Adrenal gland (tissue), 9 donors: ENCODE measurements at regions not wholly inside any gene's neighbourhood (a gene's known extent, or its start where the extent isn't known, plus 50 kb on each side); places are given as distances from the start of the nearest gene placed in this dataset.

Experiments
- DNase-seq, 7 donors: peaks; one replicate each; pipeline ENCODE4 v3.0.0-alpha.2; 2019 to 2020
- H3K27ac ChIP-seq, 5 donors: fragments of 200-600 bp; sonication (generic) in 4 of 5; 1 replicate in 3 of 5; 2 replicates in 2 of 5; pipeline versions ENCODE4 v1.5.1 to v1.8.0; 2016 to 2020; ENCODE audit warnings: mild to moderate bottlenecking in 1 of 5
- H3K27me3 ChIP-seq: fragments of 200-600 bp; 2 replicates; pipeline ENCODE4 v1.8.0; 2021
- H3K36me3 ChIP-seq, 2 donors: fragments of 200-600 bp; replicated peaks in 1 of 2; 1 replicate in 1 of 2; 2 replicates in 1 of 2; pipeline versions ENCODE4 v1.5.1 to v1.8.0; 2018 to 2022
- H3K4me1 ChIP-seq, 2 donors: fragments of 200-600 bp; replicated peaks in 1 of 2; 1 replicate in 1 of 2; 2 replicates in 1 of 2; pipeline versions ENCODE4 v1.5.1 to v1.8.0; 2018 to 2021
- H3K4me3 ChIP-seq, 4 donors: fragments of 200-600 bp; sonication (generic) in 3 of 4; one replicate each; pipeline ENCODE4 v1.5.1; 2016 to 2018
- H3K9me3 ChIP-seq, 3 donors: fragments of 200-600 bp; sonication (generic) in 1 of 3; replicated peaks in 1 of 3; 1 replicate in 2 of 3; 2 replicates in 1 of 3; pipeline versions ENCODE4 v1.5.1 to v1.8.0; 2016 to 2021
- CTCF ChIP-seq, 6 experiments: fragments of 450-650 bp in 4 of 6; fragments of 200-600 bp in 2 of 6; sonication (generic) in 1 of 6; IDR thresholded peaks; 1 replicate in 5 of 6; 2 replicates in 1 of 6; pipeline versions ENCODE4 v1.5.1 to v1.8.0; 2016 to 2021; ENCODE audit warnings: antibody characterized with exemption in 6 of 6, mild to moderate bottlenecking in 2 of 6, moderate library complexity in 1 of 6
- POLR2A ChIP-seq, 2 donors: fragments of 450-650 bp; IDR thresholded peaks; one replicate each; pipeline ENCODE4 v1.6.1; 2017; ENCODE audit warnings: antibody characterized with exemption in 2 of 2, mild to moderate bottlenecking in 2 of 2, moderate library complexity in 1 of 2
- WGBS, 4 donors: extraction: QIAGEN DNeasy Blood & Tissue Kit in 2 of 4; methylation state at CpG; one replicate each; pipeline versions ENCODE4 v1.1.5 to v1.1.7; 2013 to 2017; 5-methylcytosine and 5-hydroxymethylcytosine counted together
- intact Hi-C, 2 donors: fragments of 100-400 bp; cut with DNase I; formaldehyde crosslinking; loops; one replicate each; pipeline versions ENCODE4 v1.14.1 to v1.15.0; 2022 to 2023
- donor health status: healthy with polysubstance abuse.
- donor health status: Bipolar disorder and iron deficiency.
- donor health status: DM: yes; HTN: yes; CAD: no.
- donor health status: DM: no; HTN: no; CAD: no.
- donor health status: DM: no; HTN: no; CAD: no.

- no peak overlapping the region for H3K4me3 ChIP-seq
- TF ChIP-seq POLR2A (IDR thresholded peaks at IDR 0.05) (no peak), CTCF (IDR thresholded peaks at IDR 0.05) (no peak)
Observed at GRCh38 chrX:82556588-82556987, 951.5 kb upstream of the POU3F4 start.

GRCh38 chrX:82585868-82586267 lies 922.2 kb upstream of the POU3F4 start:
- no peaks in the 10 kb centered on the region for H3K9me3 ChIP-seq
- TF ChIP-seq POLR2A (IDR thresholded peaks at IDR 0.05), result no peak
- TF ChIP-seq CTCF (IDR thresholded peaks at IDR 0.05), result no peak
- intact Hi-C loops, result no loop called here
- H3K4me1 ChIP-seq, result no peaks in the 10 kb centered on the region
- WGBS, 4 donors, result 55 to 58% (median 57%) methylated on average over 3 of the region's 3 CpGs
- no peak overlapping the region for H3K27ac ChIP-seq
- H3K36me3 ChIP-seq, result no peaks in the 10 kb centered on the region
- DNase-seq, result no peak
- H3K27me3 ChIP-seq, result peaks cover 10% of the 10 kb centered on the region
- no peak overlapping the region for H3K4me3 ChIP-seq

More at GRCh38 chrX:82556588-82556987, 951.5 kb upstream of the POU3F4 start:
- Histone ChIP-seq H3K9me3 (no peaks in the 10 kb centered on the region), H3K36me3 (no peaks in the 10 kb centered on the region), H3K27ac (no peak overlapping the region), H3K4me1 (no peaks in the 10 kb centered on the region), H3K27me3 (no peaks in the 10 kb centered on the region)
- intact Hi-C loops, result no loop called here
- 32 to 47% (median 43%) methylated on average over 1 of the region's 1 CpG for WGBS, 4 donors
- DNase-seq, result no peak

GRCh38 chrX:82589410-82589809 lies 918.7 kb upstream of the POU3F4 start:
- no peak for TF ChIP-seq CTCF (IDR thresholded peaks at IDR 0.05)
- no peak for TF ChIP-seq POLR2A (IDR thresholded peaks at IDR 0.05)

DNA sequence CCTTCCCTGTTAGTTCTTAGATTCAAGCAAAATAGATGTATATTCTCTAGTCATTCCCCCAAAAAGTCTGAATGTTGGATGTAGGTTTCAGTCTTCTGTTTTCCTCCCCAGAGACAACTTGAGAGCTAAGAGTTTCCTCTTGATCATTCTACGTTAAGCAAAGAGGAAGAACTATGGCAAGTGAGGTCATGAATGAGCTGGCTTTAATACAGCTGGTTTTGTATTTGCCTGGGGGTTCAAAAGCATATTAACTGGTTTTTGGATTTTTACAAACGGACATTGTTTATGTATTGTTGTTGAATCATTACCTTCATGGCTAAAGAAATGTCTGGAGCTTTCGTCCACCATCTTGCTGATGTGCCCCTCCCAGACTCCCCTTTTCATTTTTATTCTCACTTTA lies 916.7 kb upstream of the POU3F4 start:
- no peaks in the 10 kb centered on the region for H3K9me3 ChIP-seq
- no peak overlapping the region for H3K4me3 ChIP-seq
- H3K27ac ChIP-seq, result no peak overlapping the region
- H3K27me3 ChIP-seq, result peaks cover 9% of the 10 kb centered on the region
- no peaks in the 10 kb centered on the region for H3K36me3 ChIP-seq
- WGBS, 4 donors, result 46 to 77% (median 59%) methylated on average over 3 of the region's 3 CpGs
- intact Hi-C loops, result no loop called here
- H3K4me1 ChIP-seq, result no peaks in the 10 kb centered on the region
- TF ChIP-seq POLR2A (IDR thresholded peaks at IDR 0.05) (no peak), CTCF (IDR thresholded peaks at IDR 0.05) (no peak)
- DNase-seq, result no peak

More at GRCh38 chrX:82589410-82589809, 918.7 kb upstream of the POU3F4 start:
- Histone ChIP-seq H3K9me3 (no peaks in the 10 kb centered on the region), H3K27ac (no peak overlapping the region), H3K36me3 (no peaks in the 10 kb centered on the region), H3K4me1 (no peaks in the 10 kb centered on the region), H3K27me3 (peaks cover 8% of the 10 kb centered on the region), H3K4me3 (no peak overlapping the region)
- DNase-seq, result no peak
- intact Hi-C loops, result no loop called here
- WGBS, 4 donors, result 18 to 49% (median 36%) methylated on average over 5 of the region's 5 CpGs
